ENCODE measurements at regions not wholly inside any gene's neighbourhood (a gene's known extent, or its start where the extent isn't known, plus 50 kb on each side); places are given as distances from the start of the nearest gene placed in this dataset.
"Not testable (repeated sequence)": the region's sequence is repeated elsewhere in the genome, so short reads cannot be mapped to it uniquely, and the experiment has no call there.

GRCh38 chrX:73940893-73941470, 88.5 kb upstream of the XIST start:
- no peak for DNase-seq

- DNase-seq = not testable (repeated sequence)
Observed at GRCh38 chrX:73937843-73938242, 85.3 kb upstream of the XIST start.

- DNase-seq = no peak
Observed at GRCh38 chrX:73932522-73932921, 80.0 kb upstream of the XIST start.

- DNase-seq = no peak
Observed at GRCh38 chrX:73930300-73930699, 77.8 kb upstream of the XIST start.

GRCh38 chrX:73922856-73923455, 70.4 kb upstream of the XIST start:
- DNase-seq = no peak

- no peak for DNase-seq
Observed at GRCh38 chrX:73916931-73917667, 64.6 kb upstream of the XIST start.

- DNase-seq = no peak
Observed at GRCh38 chrX:73916489-73916888, 64.0 kb upstream of the XIST start.

- DNase-seq = not testable (repeated sequence)
Observed at GRCh38 chrX:73914792-73915191, 62.3 kb upstream of the XIST start.

- no peak for DNase-seq
Observed at GRCh38 chrX:73913580-73913979, 61.1 kb upstream of the XIST start.

- DNase-seq = not testable (repeated sequence)
Observed at GRCh38 chrX:73911946-73912345, 59.4 kb upstream of the XIST start.

- not testable (repeated sequence) for DNase-seq
Observed at GRCh38 chrX:73905749-73906374, 53.3 kb upstream of the XIST start.

GRCh38 chrX:73903941-73904340, 51.4 kb upstream of the XIST start:
- no peak for DNase-seq

Data from hematopoietic multipotent progenitor cell treated with erythropoietin and hydrocortisone succinate and interleukin-3 and kit ligand, for 4 days (in vitro differentiated cells).